Pulmonary artery endothelial cell (primary cell): ENCODE measurements at regions not wholly inside any gene's neighbourhood (a gene's known extent, or its start where the extent isn't known, plus 50 kb on each side); places are given as distances from the start of the nearest gene placed in this dataset.
"Not testable (repeated sequence)": the region's sequence is repeated elsewhere in the genome, so short reads cannot be mapped to it uniquely, and the experiment has no call there.

ENCODE experiments used
- DNase-seq: peaks from one replicate; pipeline ENCODE4 v3.0.0-alpha.2; 2011; ENCODE audit warnings: low read depth, low spot score

DNA sequence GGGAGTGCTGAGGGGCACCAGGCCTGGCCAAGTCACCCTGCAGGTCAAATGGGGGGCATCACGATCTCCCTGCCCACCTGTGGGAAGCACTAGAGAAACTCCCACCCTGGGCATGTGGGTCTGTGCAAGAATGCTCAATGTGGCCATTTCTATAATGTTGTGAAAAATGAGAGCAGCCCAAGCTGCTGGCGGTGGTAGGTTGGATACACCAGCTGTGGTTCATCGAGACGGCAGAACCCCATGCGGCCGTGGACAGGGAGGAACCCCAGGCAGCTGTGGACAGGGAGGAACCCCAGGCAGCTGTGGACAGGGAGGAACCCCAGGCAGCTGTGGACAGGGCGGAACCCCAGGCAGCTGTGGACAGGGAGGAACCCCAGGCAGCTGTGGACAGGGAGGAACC is 129.1 kb downstream of the BRD1 start:
- not testable (repeated sequence) for DNase-seq

DNA sequence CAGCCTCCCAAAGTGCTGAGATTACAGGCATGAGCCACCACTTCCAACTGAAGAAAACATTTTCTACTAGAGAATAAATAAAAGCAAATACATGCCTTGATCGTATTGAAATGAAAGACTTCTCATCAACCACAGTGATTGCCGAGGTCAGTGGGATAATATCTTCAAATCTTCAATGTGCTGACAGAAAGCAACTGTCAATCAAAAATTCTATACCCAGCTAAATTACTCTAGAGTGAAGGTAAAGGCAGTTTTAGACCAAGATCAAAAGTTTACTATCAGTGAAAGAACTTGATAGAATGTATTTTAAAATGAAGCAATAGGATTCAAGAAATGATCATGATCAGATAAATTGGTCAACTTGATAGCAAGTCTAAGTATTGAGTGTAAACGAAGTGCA is 130.6 kb downstream of the BRD1 start:
- DNase-seq = no peak

DNA sequence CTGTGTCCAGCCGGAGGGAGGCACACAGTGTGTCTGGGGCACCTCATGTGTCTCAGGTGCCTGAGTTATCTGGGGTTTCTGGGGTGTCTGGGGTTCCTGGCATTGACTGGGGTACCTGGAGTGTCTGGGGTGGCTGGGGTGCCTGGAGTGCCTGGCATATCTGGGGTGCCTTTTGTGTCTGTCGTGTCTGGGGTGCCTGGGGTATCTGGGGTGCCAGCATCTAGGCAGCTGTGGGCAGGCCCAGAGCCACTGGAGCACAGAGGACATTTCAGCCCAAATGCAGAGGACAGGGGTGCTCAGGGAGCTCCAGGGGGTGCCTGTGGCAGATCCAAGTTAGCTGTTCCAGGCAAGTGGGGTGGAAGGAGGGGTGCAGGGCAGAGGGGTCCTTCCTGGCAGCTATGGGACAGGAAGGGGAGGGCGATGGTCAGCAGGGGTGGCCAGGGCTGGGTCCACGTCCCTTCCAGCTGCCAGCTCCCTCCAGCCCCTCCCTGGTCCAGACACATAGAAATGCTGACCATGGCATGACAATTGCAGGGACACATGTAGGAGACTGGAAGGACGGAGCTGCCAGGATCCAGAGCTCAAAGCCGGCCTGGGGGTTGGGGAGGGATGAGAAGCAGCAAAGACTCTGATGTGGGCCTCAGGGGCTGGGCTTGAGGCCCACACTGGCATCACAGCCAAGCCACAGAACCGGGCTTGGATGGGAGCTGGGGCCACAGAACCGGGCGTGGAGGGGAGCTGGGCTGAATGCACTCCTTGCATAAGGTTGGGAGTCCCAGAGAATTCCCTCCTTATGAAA is 133.0 kb downstream of the BRD1 start:
- DNase-seq = no peak

DNA sequence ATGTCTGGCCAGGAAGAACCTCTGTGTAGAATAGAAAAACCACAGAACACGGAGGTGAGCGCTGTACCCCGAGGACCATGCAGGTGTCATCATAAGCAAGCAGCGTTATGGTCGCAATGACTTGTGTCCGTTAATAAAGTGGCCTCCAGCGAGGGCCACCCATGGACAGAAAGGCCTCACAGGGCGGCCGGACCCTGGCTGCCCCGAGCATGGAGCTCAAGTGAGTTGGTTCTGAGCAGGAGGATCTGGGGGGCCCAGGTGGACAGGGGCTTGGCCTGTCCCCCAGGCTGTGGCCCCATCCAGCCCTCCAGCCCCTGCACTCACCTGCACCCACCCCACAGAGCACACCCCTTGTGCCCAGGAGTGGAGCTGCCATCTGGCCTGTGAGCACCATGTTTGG is 133.8 kb downstream of the BRD1 start:
- no peak for DNase-seq

DNA sequence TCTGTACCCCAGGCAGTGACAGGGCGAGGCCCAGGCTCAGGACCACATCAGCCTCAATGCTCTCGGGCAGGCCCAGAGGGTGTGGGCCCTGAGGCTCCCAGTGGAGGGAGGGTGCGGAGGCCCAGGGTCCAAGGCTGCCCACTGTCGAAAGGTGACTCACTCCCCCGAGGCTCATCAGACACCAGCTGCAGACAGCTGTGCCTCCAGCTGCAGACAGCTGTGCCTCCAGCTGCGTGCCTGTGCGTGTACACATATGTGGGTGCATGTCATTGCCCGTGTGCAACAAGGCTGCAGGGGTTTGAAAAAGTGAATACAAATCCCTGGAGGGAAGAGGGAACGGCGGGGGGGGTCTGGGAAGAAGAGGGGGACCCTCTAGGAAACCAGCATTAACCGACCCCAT is 134.3 kb downstream of the BRD1 start:
- no peak for DNase-seq

DNA sequence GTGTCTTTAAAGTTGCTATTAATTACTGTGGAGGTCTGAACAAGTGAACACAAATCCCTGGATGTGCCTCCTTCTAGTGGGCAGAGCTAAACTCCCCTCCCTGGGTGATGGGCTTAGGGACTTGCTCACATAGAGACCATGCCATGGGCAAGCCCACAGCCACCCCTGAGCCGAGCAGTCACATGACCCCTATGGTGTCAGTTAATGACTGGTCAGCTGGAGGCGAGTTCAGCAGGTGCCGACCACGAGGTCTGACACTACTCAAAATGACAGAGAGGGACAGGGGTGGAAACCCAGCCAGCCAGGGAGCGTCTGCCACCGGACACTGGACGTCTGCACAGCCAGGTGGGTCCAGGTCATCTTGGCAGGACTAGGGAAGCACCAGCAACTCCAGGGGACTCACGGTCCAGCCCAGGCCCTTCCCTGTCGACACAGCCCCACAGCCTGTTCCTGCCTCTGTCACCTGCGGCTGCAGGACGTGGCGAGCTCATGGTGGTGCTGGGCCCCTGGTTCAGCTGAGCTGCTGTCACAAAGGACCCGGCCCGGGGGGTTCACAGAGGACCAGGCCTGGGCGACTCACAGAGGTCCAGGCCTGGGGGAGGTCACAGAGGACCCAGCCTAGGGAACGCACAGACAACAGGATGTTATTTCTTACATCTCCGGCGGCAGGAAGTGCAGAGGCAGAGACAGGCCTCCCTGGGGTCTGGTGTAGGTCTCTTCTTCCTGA is 135.0 kb downstream of the BRD1 start:
- no peak for DNase-seq

DNA sequence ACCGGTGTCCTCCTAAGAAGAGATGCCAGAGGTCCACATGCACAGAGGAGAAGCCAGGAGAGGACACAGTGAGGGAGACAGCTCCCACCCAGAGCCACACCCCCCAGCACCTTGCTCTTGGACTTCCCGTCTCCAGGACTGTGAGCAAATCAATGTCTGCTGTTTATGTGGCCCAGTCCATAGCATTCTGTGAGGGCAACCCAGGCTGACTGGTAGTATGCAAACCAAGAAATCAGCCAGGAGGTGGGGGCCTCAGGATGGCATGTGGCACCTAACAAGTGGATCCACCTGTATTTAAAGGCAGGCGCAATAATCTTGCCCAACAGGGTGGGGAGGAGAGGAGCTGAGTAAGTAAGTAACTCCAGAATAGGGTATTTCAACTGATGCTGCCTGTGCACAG is 136.4 kb downstream of the BRD1 start:
- no peak for DNase-seq

DNA sequence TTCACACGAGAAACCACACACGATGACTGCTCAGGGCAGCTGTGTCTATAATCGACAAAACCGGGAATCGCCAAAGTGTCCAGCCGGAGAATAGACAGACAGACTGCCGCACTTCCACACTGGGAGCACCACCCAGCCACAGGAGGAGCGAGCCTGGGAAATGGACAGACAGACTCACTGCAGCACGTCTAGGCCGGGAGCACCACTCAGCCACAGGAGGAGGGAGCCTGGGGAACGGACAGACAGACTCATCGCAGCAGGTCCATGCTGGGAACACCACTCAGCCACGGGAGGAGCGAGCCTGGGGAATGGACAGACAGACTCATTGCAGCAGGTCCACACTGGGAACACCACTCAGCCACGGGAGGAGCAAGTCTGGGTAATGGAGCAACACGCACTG is 137.2 kb downstream of the BRD1 start:
- no peak for DNase-seq

DNA sequence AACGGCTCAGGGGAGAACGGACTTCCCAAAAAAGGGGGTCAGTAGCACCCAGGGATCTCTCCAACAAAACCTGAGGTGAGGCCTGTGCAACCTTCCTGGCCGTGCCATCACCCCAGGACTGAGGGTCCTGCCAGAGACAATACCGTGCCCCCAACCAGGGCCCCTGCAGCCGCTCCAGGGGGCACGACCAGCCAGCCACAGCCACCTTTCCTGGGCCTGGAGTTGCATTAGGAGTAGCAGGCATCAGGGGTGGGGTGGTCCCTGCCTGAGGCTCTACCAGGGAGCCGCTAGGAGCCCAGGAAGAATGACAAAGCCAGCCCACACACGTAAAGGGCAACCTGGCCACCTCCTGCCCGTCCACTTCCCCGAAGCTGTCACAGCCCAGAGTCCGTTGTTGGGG is 137.8 kb downstream of the BRD1 start:
- DNase-seq = no peak

DNA sequence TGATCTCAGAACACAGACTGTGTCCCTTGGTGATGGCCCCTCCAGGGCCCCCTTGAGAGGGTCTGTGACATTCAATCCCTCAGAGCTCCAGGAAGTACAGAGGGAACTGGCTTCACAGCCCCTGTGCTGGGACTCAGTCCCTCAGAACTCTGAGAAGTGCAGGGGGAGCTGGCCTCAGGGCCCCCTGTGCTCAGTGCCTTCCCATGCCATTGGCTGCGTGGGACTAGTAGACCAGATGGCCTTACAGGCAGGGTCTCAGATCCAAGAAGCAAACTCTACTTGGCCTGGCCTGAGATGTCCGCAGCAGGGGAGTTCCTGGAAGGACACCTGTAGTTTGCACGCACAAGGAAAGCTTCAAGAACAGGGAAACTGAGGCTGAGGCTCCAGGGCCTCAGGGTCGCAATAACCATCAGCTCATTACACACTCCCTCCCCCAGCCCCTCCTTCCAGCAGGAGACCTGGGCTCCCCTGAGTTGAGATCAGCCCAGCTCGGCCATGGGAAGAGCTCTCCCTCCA is 138.4 kb downstream of the BRD1 start:
- no peak for DNase-seq

DNA sequence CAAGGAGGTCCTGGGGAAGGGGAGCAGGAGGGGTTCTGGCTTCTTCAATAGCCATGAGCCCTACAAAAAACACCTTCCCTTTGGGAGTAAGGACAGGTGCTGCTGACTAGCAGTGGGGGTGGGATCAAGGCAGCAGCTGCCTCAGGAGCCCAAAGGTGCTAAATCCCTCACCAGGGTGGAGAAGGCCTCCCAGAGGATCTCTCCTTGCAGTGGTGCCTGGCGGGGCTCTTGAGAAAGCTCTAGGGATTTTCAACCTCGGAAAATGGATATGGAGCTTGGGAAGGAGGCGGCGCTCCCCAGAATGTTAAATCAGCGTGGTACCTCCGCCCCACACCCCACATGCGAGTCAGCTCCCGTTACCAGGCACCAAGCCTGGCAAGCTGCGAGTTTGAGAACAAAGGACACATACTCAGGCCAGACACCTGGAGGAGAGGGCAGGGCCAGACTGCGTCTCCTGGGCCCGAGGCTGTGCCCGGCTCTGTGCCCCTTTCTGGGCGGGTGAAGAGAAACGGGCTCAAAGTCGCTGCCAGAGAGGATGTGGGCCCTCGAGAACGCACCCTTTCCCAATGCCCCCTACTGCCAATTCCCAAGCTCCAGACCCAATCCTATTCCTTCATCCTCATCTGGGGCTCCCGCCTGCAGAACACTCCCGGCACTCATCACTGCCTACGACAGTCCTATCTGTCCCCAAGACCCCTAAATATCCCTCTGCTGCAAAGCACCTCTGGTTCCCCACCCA is 139.0 kb downstream of the BRD1 start:
- no peak for DNase-seq

DNA sequence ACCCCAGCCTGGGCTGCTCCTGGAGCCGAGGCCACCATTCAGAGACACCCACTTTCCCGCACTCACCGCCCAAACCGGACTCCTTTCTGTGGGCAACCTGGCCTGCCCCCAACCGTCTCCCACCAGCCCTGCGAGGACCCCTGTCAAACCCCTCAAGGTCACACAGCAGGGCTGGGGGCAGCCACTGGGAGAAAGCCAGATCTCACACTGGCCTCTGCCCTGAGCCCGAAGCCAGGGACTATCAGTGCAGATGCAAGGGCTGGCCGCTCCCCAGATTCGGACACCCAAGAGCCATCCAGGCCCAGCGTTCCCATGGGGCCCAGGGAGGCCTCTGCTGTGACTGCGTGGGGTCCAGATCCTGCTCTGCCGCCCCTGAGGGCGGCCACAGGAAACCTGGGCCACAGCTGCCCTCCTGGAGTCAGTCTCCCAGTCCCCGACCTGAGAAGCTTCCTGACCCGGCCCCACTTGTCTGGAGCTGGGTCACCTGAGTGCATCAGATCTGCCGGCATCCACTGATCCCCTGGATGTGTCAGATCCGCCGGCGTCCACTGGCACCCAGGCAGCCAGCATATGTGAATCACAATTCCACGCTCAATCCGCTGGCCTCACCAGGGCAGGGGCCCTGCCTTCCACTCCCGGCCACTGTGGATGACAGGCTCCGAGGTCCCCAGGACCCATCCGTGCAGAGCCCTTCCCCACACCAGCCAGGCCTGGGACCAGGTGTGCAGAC is 139.7 kb downstream of the BRD1 start:
- no peak for DNase-seq

DNA sequence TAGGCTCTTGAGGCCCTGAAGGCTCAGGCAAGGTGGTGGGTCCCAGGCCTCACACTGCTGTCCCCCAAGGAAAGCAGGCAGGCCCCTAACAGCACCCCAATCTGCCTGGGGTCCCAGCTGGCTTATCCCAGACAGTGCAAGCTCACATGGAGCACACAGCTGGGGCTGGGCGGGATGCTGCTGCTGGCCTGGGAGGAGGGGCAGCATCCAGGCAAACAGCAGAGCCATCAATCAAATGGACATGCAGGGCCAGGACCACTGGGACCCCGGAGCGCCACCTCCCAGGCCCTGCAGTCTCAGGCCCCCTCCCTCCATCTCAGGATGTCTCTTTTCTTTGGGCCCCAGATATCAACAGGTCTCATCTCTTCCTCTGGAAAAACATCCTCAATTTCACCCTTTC is 140.3 kb downstream of the BRD1 start:
- DNase-seq = no peak

DNA sequence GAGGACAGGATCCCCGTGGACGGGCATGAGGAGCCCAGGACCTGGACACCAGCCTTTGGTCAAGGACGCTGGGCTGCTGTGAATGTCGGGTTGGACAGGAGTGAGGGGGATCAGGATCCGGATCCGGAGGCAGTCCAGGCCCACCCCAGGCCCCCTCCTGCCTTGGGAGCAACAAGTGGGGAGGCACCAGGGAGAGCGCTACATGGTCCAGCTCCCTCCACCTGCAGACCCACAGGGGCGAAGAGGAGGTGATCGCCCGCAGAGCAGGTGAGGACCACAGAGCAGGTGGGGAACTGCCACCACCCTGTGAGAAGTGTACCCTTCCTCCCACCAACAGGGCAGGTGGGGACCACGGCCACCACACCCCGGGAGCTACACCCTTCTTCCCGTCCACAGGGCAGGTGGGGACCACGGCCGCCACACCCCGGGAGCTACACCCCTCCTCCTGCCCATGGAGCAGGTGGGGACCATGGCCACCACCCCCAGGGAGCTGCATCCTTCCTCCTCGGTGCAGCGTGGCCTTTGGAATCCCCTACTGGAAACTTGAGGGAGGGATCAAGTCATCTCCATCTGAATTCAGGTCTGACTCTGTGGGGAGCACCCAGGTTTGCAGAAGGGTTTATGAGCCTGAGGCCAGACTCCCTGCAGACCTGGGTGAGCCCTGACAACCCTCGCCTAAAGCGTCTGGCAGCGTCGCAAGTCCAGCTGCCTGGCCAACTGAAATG is 141.0 kb downstream of the BRD1 start:
- no peak for DNase-seq

DNA sequence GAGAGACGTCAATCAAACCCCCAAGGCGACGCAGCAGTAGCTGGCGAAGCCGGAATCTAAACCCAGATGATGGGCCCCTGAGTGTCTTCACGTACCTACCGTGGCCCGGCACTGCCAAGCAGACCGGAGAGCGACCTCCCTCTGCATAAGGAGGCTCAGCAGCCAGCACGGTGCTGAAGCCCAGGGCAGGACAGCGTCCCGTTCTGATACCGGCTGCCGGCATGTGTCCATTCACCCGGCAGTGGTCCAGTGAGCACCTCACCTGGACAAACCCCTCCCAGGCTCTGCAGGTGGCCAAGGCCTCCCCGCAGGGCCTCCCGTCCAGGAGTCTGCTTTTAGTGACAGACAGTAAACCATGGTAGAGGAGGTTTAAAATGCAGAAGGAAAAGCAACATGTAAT is 142.0 kb downstream of the BRD1 start:
- DNase-seq = no peak

DNA sequence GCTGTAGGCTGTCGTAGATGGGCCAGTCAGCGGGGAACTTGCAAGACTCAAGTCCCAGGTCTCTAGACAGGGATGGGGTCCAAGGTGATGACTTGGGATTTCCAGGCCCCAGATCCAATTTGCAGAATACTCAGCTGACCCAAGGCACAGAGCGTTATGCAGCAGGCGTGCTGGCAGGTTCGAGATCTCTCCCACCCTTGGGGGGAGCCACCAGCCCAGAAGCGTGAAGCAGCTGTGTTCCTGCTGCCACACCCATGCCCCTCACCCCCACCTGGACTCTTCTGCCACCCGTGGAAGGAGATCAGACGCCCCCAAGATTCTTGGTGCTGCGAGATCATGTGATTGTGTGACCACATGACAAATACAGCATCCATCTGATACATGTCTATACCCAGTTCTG is 142.6 kb downstream of the BRD1 start:
- no peak for DNase-seq

DNA sequence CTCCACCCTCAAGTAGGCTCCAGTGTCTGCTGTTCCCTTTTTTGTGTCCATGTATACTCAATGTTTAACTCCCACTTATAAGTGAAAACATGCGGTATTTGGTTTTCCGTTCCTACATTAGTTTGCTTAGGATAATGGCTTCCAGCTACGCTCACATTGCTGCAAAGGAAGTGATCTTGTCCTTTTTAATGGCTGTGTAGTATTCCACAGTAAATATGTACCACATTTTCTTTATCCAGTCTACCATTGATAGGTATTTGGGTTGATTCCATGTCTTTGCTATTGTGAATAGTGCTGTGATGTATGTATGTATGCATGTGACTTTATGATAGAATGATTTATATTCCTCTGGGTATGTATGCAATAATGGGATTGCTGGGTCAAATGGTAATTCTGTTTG is 144.6 kb downstream of the BRD1 start:
- DNase-seq = no peak

DNA sequence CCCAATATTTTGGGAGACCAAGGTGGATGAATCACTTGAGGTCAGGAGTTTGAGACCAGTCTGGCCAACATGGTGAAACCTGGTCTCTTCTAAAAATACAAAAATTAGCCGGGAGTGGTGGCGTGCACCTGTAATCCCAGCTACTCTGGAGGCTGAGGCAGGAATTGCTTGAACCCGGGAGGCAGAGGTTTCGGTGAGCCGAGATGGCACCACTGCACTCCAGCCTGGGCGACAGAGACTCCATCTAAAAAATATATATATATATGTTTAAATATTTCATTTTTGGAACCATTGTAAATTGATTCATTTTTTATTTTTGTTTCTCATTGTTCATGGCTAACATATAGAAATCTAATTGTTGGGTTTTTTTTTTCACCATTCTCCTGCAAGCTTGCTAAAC is 146.9 kb downstream of the BRD1 start:
- DNase-seq = not testable (repeated sequence)

DNA sequence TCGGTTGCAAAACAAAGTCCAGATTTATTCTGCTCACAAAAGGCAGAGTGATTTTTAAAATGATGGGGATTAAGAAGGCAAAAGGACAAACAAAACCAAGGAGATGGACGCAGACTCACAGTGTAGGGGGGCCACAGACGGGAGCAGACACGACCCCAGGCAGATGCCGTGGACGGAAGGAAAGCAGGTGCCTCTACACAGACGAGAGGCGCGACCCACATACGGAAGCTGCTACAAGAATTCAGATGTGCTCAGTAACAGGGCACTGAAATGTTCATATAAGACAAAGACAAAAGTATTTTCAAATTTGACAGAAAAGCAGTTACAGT is 148.9 kb downstream of the BRD1 start:
- no peak for DNase-seq

DNA sequence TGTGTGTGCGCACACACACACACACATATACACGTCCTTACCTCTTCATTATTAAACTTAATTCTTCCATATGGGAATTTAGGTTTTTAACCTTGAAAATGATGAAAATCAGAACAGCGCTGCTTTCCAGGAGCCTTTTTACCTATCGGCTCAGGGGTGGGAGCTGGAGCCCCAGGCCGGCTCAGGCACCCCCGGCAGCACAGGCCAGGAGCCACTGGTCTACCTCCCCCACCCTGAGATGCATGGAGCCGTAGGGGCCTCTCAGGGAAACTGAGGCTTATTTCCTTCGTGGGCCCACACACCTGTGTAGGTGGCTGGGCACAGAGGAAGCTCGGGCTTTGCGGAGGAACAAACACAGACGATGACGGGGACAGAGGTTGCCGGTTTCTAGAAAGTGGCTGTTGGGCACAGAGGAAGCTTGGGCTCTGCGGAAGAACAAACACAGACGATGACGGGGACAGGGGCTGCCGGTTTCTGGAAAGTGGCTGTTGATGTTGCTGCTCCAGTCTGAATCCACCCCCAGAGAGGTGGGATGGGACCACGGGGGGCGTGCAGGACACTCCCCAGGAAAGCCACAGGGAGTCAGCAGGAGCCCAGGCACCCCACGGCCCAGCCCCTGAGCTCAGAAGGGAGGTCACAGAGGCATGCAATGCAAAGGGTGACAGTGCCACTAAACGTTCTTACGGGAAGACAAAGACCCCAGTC is 149.4 kb downstream of the BRD1 start:
- DNase-seq = no peak
